HG02610 (cell line): ENCODE measurements at regions not wholly inside any gene's neighbourhood (a gene's known extent, or its start where the extent isn't known, plus 50 kb on each side); places are given as distances from the start of the nearest gene placed in this dataset.
"Not testable (repeated sequence)": the region's sequence is repeated elsewhere in the genome, so short reads cannot be mapped to it uniquely, and the experiment has no call there.

Source experiments
- ATAC-seq: cut with Tn5 transposase; IDR thresholded peaks from one replicate; pipeline ENCODE4 v1.9.1; 2021; ENCODE audit warnings: mild to moderate bottlenecking, moderate library complexity; ENCODE audit not compliant: unreplicated experiment

- ATAC-seq = no peak
Measured at GRCh38 chr10:121262774-121263430, 335.3 kb downstream of the FGFR2 start.

- ATAC-seq = no peak
Measured at GRCh38 chr10:121263431-121263783, 334.8 kb downstream of the FGFR2 start.

DNA sequence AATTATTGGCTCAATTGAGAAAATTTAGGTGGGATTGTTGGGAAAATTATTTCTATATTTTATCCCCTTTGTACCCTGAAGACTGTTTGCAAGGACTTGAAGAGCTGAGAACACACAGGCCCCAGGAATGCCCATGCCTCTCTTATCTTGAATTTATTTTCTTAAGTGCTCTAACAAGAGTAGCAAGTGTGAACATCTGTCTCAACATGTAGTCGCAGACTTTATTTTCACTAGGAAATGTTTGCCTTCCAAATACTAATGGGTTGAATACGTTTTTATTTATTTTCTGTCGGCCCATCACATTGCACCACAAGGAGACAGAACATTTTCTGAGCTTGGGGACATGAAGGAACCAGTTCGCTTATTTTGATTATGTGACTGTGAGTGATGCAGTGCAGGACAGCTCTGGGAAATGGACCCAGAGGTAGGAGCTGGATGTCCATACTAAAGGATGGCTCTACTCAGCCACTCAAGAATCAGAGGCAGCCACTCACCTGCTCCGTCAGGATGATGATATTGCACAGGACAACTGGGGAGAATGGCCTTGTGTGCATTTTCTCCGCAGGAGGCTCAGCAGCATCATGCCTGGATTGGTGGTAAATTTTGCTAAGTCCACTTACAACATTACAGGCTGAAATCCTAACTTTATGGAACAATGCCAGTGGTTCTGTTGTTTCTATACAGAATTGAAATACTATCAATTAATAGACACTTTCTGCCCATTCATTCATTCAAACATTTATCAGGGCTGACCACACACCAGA is 332.7 kb downstream of the FGFR2 start:
- no peak for ATAC-seq

GRCh38 chr10:121266370-121266769 is 331.9 kb downstream of the FGFR2 start:
- no peak for ATAC-seq

- ATAC-seq = no peak
Measured at GRCh38 chr10:121267236-121268003, 330.8 kb downstream of the FGFR2 start.

DNA sequence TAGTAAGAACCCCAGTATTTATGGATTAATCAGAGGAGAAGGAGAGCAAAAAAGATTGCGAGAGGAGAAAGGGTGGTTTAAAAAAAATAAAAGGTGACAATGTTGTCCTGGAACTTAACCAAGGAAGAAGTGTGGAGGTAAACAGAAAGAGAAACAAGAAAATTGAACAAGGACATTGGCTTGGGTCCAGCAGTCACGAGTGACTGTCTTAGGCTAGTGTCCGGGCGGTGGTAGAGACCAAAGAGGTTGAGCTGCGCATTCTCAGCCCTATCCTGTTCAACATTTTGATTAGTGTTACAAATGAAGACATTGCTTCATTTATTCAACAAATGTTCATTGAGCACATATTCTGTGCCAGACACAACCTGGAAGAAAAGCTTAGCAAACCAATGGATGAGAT is 329.9 kb downstream of the FGFR2 start:
- ATAC-seq = no peak

DNA sequence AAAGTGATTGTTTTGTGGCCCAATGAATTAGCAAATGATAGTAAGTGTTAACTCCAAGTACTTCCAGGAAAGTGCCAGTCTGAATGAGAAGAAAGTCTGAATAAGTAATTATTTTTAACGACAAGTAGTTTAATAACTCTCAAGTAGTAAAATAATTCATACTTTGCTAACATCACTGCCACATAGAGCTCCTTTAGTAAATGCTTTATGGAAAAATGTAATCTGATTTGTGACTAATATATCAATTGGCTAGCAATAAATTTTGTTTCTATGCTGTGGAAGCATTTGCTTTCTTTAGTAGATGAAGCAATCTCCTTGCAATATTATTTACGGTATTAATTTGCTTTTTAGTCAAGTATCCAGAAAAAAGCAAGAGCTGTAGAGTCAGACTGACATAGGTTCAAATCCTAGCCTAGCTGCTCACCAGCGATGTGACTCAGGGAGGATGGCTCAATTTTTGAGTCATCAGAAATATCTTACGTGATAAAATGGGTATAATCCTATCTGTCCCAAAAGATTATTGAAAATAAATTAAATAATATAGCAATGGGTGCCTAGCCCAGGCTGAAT is 329.3 kb downstream of the FGFR2 start:
- ATAC-seq = no peak

- no peak for ATAC-seq
Measured at GRCh38 chr10:121270906-121271305, 327.3 kb downstream of the FGFR2 start.

DNA sequence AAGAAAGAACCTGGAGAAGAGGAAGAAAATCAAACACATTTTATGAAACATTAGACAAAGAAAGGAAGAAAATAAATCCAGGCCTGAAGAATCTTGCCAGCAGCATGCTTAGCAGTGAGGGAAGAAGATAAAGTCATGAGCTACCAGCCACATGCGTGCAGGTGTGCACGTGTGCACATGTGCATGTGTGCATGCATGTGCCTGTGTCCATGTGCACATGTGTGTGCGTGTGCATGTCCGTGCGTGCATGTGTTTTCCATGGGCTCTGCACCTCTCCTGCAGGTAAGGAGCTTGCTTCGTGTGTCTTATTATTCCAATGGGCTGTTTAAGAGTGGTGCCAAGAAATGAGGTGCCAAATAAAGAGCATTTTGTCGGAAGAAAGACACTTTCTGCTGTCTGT is 322.2 kb downstream of the FGFR2 start:
- no peak for ATAC-seq

DNA sequence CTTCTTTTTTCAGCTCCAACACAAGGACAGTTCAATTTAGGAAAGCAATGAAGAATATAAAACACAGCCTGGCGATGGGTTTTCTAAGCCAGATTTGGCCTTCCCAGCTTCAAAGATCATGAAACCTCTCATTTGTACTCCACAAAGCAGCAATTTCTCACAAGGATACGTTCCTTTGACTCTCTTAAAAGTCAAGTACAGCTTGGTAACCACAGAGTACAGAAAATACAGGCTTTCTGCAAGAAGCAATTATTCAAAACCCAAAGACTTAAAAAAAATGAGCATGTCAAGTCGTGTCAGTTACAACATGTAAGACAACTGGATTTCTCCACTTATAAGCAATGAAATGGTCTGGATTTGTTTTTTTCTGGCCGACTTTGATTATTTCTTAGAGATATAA is 321.4 kb downstream of the FGFR2 start:
- no peak for ATAC-seq

- ATAC-seq = not testable (repeated sequence)
Measured at GRCh38 chr10:121278386-121278785, 319.9 kb downstream of the FGFR2 start.

DNA sequence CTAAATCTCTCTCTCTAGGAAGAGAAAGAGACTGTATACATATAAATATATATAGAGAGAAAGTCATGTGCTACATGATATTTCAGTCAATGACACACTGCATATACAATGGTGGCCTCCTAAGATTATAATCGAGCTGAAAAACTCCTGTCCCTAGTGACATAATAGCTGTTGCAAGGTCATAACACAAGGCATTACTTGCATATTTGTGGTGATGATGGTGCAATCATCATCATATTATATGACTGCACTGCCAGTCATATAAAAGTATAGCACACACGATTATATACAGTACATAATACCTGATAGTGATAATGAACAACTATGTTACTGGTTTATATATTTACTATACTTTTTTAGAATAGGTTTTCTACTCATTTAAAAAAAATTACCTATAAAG is 316.7 kb downstream of the FGFR2 start:
- no peak for ATAC-seq

- no peak for ATAC-seq
Measured at GRCh38 chr10:121282264-121282663, 316.0 kb downstream of the FGFR2 start.

GRCh38 chr10:121282797-121283515 is 315.3 kb downstream of the FGFR2 start:
- no peak for ATAC-seq

DNA sequence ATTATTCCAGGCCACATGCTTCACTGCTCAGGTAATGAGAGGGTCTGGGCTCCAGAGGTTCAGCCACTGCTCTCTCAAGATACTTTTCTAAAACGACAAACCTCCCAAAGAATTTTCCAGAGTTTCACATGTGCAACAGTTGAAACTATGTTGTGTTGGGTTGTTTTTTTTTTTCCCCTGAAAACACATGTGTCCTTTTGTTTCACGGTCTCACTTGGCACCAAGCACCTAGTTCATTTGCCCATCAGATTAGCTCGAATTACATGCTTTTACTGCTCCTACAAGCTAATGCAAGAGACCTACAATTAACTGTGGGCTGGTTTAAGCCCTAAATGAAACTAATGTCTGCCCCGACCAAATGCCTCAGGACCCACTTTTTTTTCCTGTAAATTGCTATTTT is 313.3 kb downstream of the FGFR2 start:
- ATAC-seq = no peak

- no peak for ATAC-seq
Measured at GRCh38 chr10:121285406-121286196, 312.6 kb downstream of the FGFR2 start.

DNA sequence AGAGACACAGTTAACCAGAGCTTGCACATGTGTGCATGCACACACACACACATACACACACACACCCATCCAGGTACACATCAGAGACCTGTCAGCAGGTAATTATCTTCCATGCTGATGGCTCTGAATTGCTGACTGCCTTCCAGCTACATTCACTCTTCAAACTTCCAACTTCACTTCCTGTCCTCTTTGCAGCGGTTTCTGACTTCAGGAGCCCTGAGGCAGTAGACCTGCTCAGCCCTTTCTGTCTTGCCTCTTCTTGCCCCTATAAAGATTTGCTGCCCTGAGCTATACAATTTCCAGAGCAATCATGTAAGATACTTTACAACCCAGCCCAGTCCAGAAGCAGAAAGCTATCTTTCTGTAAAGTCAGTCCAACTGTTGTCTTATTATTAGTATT is 310.2 kb downstream of the FGFR2 start:
- no peak for ATAC-seq

- ATAC-seq = no peak
Measured at GRCh38 chr10:121288864-121289661, 309.2 kb downstream of the FGFR2 start.

DNA sequence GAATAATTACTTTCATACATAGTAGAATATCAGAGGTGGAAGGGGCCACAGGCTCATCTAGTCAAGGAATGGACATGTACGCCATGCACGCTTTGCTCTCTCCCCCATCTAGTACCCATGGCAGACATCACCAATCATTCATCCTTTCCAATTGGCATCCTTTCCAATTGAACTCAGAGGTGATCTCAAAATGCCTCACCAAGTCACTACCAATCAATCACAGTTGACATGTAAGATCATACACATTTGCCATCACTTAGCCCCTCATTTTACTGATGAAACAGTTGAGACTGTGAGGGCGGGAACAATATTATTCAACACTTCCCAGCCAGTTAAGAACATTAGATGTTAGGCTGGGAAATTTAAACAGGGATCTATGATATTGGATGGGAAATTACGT is 308.4 kb downstream of the FGFR2 start:
- ATAC-seq = no peak
